Trophoblast cell (in vitro differentiated cells and primary cell): ENCODE measurements at regions not wholly inside any gene's neighbourhood (a gene's known extent, or its start where the extent isn't known, plus 50 kb on each side); places are given as distances from the start of the nearest gene placed in this dataset.

ENCODE experiments used
- DNase-seq, 2 donors: peaks; one replicate each; pipeline ENCODE4 v3.0.0-alpha.2; 2016
- H2AFZ ChIP-seq: 2 replicates; pipeline ENCODE4 v1.6.1; 2013; ENCODE audit warnings: low read length, moderate library complexity, mild to moderate bottlenecking; ENCODE audit not compliant: insufficient read depth, poor library complexity
- H2AK5ac ChIP-seq: 2 replicates; pipeline ENCODE4 v1.6.1; 2013; ENCODE audit warnings: mild to moderate bottlenecking, low read length
- H2BK120ac ChIP-seq: 2 replicates; pipeline ENCODE4 v1.6.1; 2013; ENCODE audit warnings: low read length, mild to moderate bottlenecking, moderate library complexity; ENCODE audit not compliant: insufficient read depth, poor library complexity
- H2BK12ac ChIP-seq: 2 replicates; pipeline ENCODE4 v1.6.1; 2013; ENCODE audit warnings: mild to moderate bottlenecking, low read length, moderate library complexity
- H2BK5ac ChIP-seq: 2 replicates; pipeline ENCODE4 v1.6.1; 2013; ENCODE audit warnings: low read length, low read depth, moderate library complexity, mild to moderate bottlenecking; ENCODE audit not compliant: poor library complexity
- H3K14ac ChIP-seq: 2 replicates; pipeline ENCODE4 v1.6.1; 2013; ENCODE audit warnings: mild to moderate bottlenecking, low read length
- H3K18ac ChIP-seq: 2 replicates; pipeline ENCODE4 v1.6.1; 2013; ENCODE audit warnings: mild to moderate bottlenecking, low read length
- H3K23ac ChIP-seq: 2 replicates; pipeline ENCODE4 v1.6.1; 2013; ENCODE audit warnings: low read length
- H3K27ac ChIP-seq: 2 replicates; pipeline ENCODE4 v1.5.1; 2013; ENCODE audit warnings: low read depth, mild to moderate bottlenecking, inconsistent platforms, low read length, moderate library complexity
- H3K27me3 ChIP-seq: 2 replicates; pipeline ENCODE4 v1.6.1; 2013; ENCODE audit warnings: inconsistent platforms, mild to moderate bottlenecking, low read length, moderate library complexity; ENCODE audit not compliant: insufficient read depth
- H3K36me3 ChIP-seq, 2 experiments: 1 replicate in 1 of 2; 2 replicates in 1 of 2; pipeline ENCODE4 v1.6.1; 2013; ENCODE audit warnings: low read length in 2 of 2, mild to moderate bottlenecking in 2 of 2, moderate library complexity in 1 of 2; ENCODE audit not compliant: insufficient read depth in 2 of 2, control insufficient read depth in 1 of 2
- H3K4ac ChIP-seq: 2 replicates; pipeline ENCODE4 v1.6.1; 2013; ENCODE audit warnings: low read depth, mild to moderate bottlenecking, low read length, moderate library complexity
- H3K4me1 ChIP-seq, 2 experiments: 1 replicate in 1 of 2; 2 replicates in 1 of 2; pipeline ENCODE4 v1.6.1; 2013; ENCODE audit warnings: low read length in 2 of 2, mild to moderate bottlenecking in 2 of 2, moderate library complexity in 1 of 2; ENCODE audit not compliant: insufficient read depth in 2 of 2, control insufficient read depth in 1 of 2
- H3K4me2 ChIP-seq: 2 replicates; pipeline ENCODE4 v1.6.1; 2013; ENCODE audit warnings: inconsistent platforms, mild to moderate bottlenecking, low read length, moderate library complexity
- H3K4me3 ChIP-seq: 2 replicates; pipeline ENCODE4 v1.5.1; 2013; ENCODE audit warnings: mild to moderate bottlenecking, low read depth, low read length, inconsistent platforms
- H3K79me1 ChIP-seq: one replicate; pipeline ENCODE4 v1.6.1; 2013; ENCODE audit warnings: low read length
- H3K79me2 ChIP-seq: 2 replicates; pipeline ENCODE4 v1.6.1; 2013; ENCODE audit warnings: low read length, mild to moderate bottlenecking; ENCODE audit not compliant: control insufficient read depth, insufficient read depth, poor library complexity
- H3K9ac ChIP-seq: 2 replicates; pipeline ENCODE4 v1.6.1; 2013; ENCODE audit warnings: mild to moderate bottlenecking, low read length
- H3K9me3 ChIP-seq: 2 replicates; pipeline ENCODE4 v1.6.1; 2013; ENCODE audit warnings: low read depth, mild to moderate bottlenecking, control low read depth, inconsistent platforms, low read length; ENCODE audit not compliant: insufficient read depth
- H4K12ac ChIP-seq: 2 replicates; pipeline ENCODE4 v1.6.1; 2013; ENCODE audit warnings: low read depth, mild to moderate bottlenecking, low read length, moderate library complexity
- H4K8ac ChIP-seq: 2 replicates; pipeline ENCODE4 v1.6.1; 2013; ENCODE audit warnings: low read depth, mild to moderate bottlenecking, low read length, moderate library complexity
- H4K91ac ChIP-seq: one replicate; pipeline ENCODE4 v1.6.1; 2013; ENCODE audit warnings: low read depth, mild to moderate bottlenecking, low read length, moderate library complexity
- WGBS: extraction: QIAGEN DNeasy Blood & Tissue Kit; methylation state at CpG from one replicate; pipeline ENCODE4 v1.1.7; 2013; ENCODE audit warnings: missing lambda C conversion rate; ENCODE audit not compliant: insufficient read length, insufficient coverage; ENCODE audit errors: extremely low coverage; 5-methylcytosine and 5-hydroxymethylcytosine counted together

GRCh38 chr9:110036286-110036685 is 171.7 kb downstream of the C9orf152 start:
- Histone ChIP-seq H3K23ac (no peak overlapping the region), H4K12ac (no peak overlapping the region), H3K27me3 (no peaks in the 10 kb centered on the region), H3K9me3 (no peaks in the 10 kb centered on the region), H3K4me3 (no peak overlapping the region), H4K91ac (no peak overlapping the region), H3K79me2 (no peaks in the 10 kb centered on the region), H2BK120ac (no peak overlapping the region), H3K14ac (no peak overlapping the region), H2AK5ac (peak overlapping the region; percentile 46), H2BK5ac (no peak overlapping the region), H3K36me3 (no peaks in the 10 kb centered on the region), H3K79me1 (no peaks in the 10 kb centered on the region), H3K9ac (no peak overlapping the region), H3K4ac (no peak overlapping the region), H2BK12ac (no peak overlapping the region), H4K8ac (no peak overlapping the region), H3K27ac (no peak overlapping the region), H2AFZ (no peak overlapping the region), H3K18ac (no peak overlapping the region), H3K4me2 (no peak overlapping the region), H3K4me1 (peaks cover 5% of the 10 kb centered on the region in 2 experiments)
- no CpG with 5 or more reads among the region's 2 CpGs for WGBS
- no peak for DNase-seq

GRCh38 chr9:110040788-110041187 is 167.2 kb downstream of the C9orf152 start:
- H3K18ac ChIP-seq: no peak overlapping the region
- H3K79me1 ChIP-seq: no peaks in the 10 kb centered on the region

GRCh38 chr9:110041452-110041851 is 166.5 kb downstream of the C9orf152 start:
- no peak overlapping the region for H4K91ac ChIP-seq
- DNase-seq: no peak
- peaks cover 3% of the 10 kb centered on the region in 2 experiments for H3K4me1 ChIP-seq
- H3K79me2 ChIP-seq: no peaks in the 10 kb centered on the region
- WGBS: no CpG with 5 or more reads among the region's 5 CpGs
- H2AK5ac ChIP-seq: no peak overlapping the region
- no peak overlapping the region for H3K9ac ChIP-seq
- H3K23ac ChIP-seq: no peak overlapping the region
- no peaks in the 10 kb centered on the region for H3K36me3 ChIP-seq
- no peak overlapping the region for H2AFZ ChIP-seq
- H4K8ac ChIP-seq: no peak overlapping the region
- H3K9me3 ChIP-seq: no peaks in the 10 kb centered on the region
- no peak overlapping the region for H3K18ac ChIP-seq
- H3K79me1 ChIP-seq: no peaks in the 10 kb centered on the region
- no peaks in the 10 kb centered on the region for H3K27me3 ChIP-seq
- no peak overlapping the region for H3K14ac ChIP-seq
- H3K4me2 ChIP-seq: no peak overlapping the region
- H2BK120ac ChIP-seq: no peak overlapping the region
- no peak overlapping the region for H2BK5ac ChIP-seq
- H3K4ac ChIP-seq: no peak overlapping the region
- H3K27ac ChIP-seq: no peak overlapping the region
- no peak overlapping the region for H2BK12ac ChIP-seq
- no peak overlapping the region for H4K12ac ChIP-seq
- no peak overlapping the region for H3K4me3 ChIP-seq

More at GRCh38 chr9:110040788-110041187, 167.2 kb downstream of the C9orf152 start:
- H2BK5ac ChIP-seq: no peak overlapping the region
- no peak overlapping the region for H4K8ac ChIP-seq
- no peak overlapping the region for H3K14ac ChIP-seq
- H3K36me3 ChIP-seq: no peaks in the 10 kb centered on the region
- H4K12ac ChIP-seq: no peak overlapping the region
- no peak overlapping the region for H4K91ac ChIP-seq
- H3K4me1 ChIP-seq: peaks cover 3% of the 10 kb centered on the region in 2 experiments
- no peak overlapping the region for H3K9ac ChIP-seq
- H2BK120ac ChIP-seq: no peak overlapping the region
- no peak overlapping the region for H3K27ac ChIP-seq
- no peak overlapping the region for H3K4me3 ChIP-seq
- no peak overlapping the region for H3K4ac ChIP-seq
- DNase-seq: peak; percentile 21 to 85
- H3K4me2 ChIP-seq: no peak overlapping the region
- no peaks in the 10 kb centered on the region for H3K27me3 ChIP-seq
- H3K9me3 ChIP-seq: no peaks in the 10 kb centered on the region
- H3K79me2 ChIP-seq: no peaks in the 10 kb centered on the region
- no peak overlapping the region for H2AFZ ChIP-seq
- no peak overlapping the region for H2BK12ac ChIP-seq
- no peak overlapping the region for H2AK5ac ChIP-seq
- H3K23ac ChIP-seq: no peak overlapping the region

- Histone ChIP-seq H3K36me3 (no peaks in the 10 kb centered on the region), H3K27ac (no peak overlapping the region), H4K91ac (no peak overlapping the region), H2AFZ (peak overlapping the region; percentile 56), H3K4me1 (peaks cover 11 to 14% of the 10 kb centered on the region in 2 experiments), H2BK12ac (no peak overlapping the region), H3K9me3 (peaks cover 1% of the 10 kb centered on the region), H3K4me2 (peak overlapping the region; percentile 77), H3K27me3 (peaks cover 3% of the 10 kb centered on the region), H3K79me1 (peaks cover 8% of the 10 kb centered on the region), H3K18ac (no peak overlapping the region), H2AK5ac (no peak overlapping the region), H2BK120ac (no peak overlapping the region), H3K79me2 (peaks cover 3% of the 10 kb centered on the region), H3K9ac (no peak overlapping the region), H4K8ac (no peak overlapping the region), H3K4ac (no peak overlapping the region), H3K23ac (no peak overlapping the region), H3K4me3 (no peak overlapping the region), H4K12ac (no peak overlapping the region), H3K14ac (no peak overlapping the region), H2BK5ac (no peak overlapping the region)
- WGBS: no CpG with 5 or more reads among the region's 7 CpGs
- no peak for DNase-seq
Observed at GRCh38 chr9:110047232-110047954, 160.6 kb downstream of the C9orf152 start.
